GM12873 (cell line): ENCODE measurements at regions not wholly inside any gene's neighbourhood (a gene's known extent, or its start where the extent isn't known, plus 50 kb on each side); places are given as distances from the start of the nearest gene placed in this dataset.

ENCODE experiments used
- CTCF ChIP-seq: IDR thresholded peaks from 2 replicates; pipeline ENCODE4 v1.5.1; 2012; ENCODE audit warnings: low read depth, mild to moderate bottlenecking, moderate library complexity, low read length, control low read depth; ENCODE audit not compliant: insufficient read depth; ENCODE audit errors: missing control alignments

DNA sequence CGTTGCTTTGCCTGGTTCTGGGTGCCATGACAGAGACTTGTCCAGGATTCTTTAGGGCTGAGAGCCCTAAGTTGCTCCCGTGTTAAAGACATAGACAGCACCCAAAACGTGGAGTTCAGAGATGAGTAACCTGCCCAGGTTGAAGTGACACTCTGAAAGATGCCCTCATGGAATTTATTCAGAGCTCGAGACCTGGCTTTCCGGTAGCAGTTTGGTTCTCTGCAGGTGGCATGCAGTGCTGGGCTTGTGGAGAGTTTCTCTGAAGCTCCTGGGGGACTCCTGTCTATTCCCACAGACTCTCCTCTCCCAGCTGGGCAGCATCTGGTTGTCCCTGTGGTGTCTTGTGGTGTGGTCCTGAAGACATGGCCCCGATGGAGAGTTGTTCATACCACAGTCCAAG lies 241.0 kb downstream of the RHOU start:
- TF ChIP-seq CTCF, result no peak

- TF ChIP-seq CTCF, result no peak
Observed at GRCh38 chr1:228977307-228977706, 242.0 kb downstream of the RHOU start.

GRCh38 chr1:228977741-228978140 lies 242.5 kb downstream of the RHOU start:
- TF ChIP-seq CTCF, result no peak

GRCh38 chr1:228978484-228979324 lies 243.4 kb downstream of the RHOU start:
- TF ChIP-seq CTCF, result no peak

GRCh38 chr1:228979325-228979699 lies 244.0 kb downstream of the RHOU start:
- TF ChIP-seq CTCF, result no peak

GRCh38 chr1:228979774-228980173 lies 244.5 kb downstream of the RHOU start:
- no peak for TF ChIP-seq CTCF

GRCh38 chr1:228980232-228980937 lies 245.1 kb downstream of the RHOU start:
- TF ChIP-seq CTCF, result no peak
